ENCODE measurements at regions not wholly inside any gene's neighbourhood (a gene's known extent, or its start where the extent isn't known, plus 50 kb on each side); places are given as distances from the start of the nearest gene placed in this dataset.

GRCh38 chr10:78970261-78970660 lies 98.5 kb upstream of the ZMIZ1 start:
- no TSS peak for BruUV-seq (replicated peaks)
- no peak overlapping the region for H3K27ac Mint-ChIP-seq (ENCODE audit: unreplicated experiment)
- intact Hi-C loops (cut with micrococcal nuclease; ENCODE audit: unreplicated experiment) = loop anchor here (5.0 to 10.0 kb wide), 3 partner anchors 102 to 227 kb away; no protein-coding TSS in a partner anchor
- H3K9me3 Mint-ChIP-seq (ENCODE audit: low read depth, unreplicated experiment) = no peaks in the 10 kb centered on the region
- no peak for DNase-seq
- CTCF ChIA-PET = no interaction called here
- H3K36me3 Mint-ChIP-seq (ENCODE audit: insufficient read depth, unreplicated experiment) = peaks cover 28% of the 10 kb centered on the region
- no peaks in the 10 kb centered on the region for H3K27me3 Mint-ChIP-seq (ENCODE audit: unreplicated experiment)
- TF ChIP-seq CTCF (IDR thresholded peaks at IDR 0.05; ENCODE audit: unreplicated experiment) = no peak
- no peak overlapping the region for H3K4me3 Mint-ChIP-seq (ENCODE audit: low read depth, unreplicated experiment)
- H3K4me1 Mint-ChIP-seq (ENCODE audit: low read depth, unreplicated experiment) = peaks cover 65% of the 10 kb centered on the region

GRCh38 chr10:78971094-78971682 lies 97.6 kb upstream of the ZMIZ1 start:
- Mint-ChIP-seq H3K27me3 (ENCODE audit: unreplicated experiment) (no peaks in the 10 kb centered on the region), H3K36me3 (ENCODE audit: insufficient read depth, unreplicated experiment) (peaks cover 34% of the 10 kb centered on the region), H3K27ac (ENCODE audit: unreplicated experiment) (no peak overlapping the region), H3K4me1 (ENCODE audit: low read depth, unreplicated experiment) (peaks cover 65% of the 10 kb centered on the region), H3K9me3 (ENCODE audit: low read depth, unreplicated experiment) (no peaks in the 10 kb centered on the region), H3K4me3 (ENCODE audit: low read depth, unreplicated experiment) (no peak overlapping the region)
- DNase-seq = no peak
- no TSS peak for BruUV-seq (replicated peaks)
- intact Hi-C loops (cut with micrococcal nuclease; ENCODE audit: unreplicated experiment) = loop anchor here (5.0 to 10.0 kb wide), 3 partner anchors 101 to 226 kb away; no protein-coding TSS in a partner anchor
- TF ChIP-seq CTCF (IDR thresholded peaks at IDR 0.05; ENCODE audit: unreplicated experiment) = no peak
- CTCF ChIA-PET = no interaction called here

- H3K27me3 Mint-ChIP-seq (ENCODE audit: unreplicated experiment) = no peaks in the 10 kb centered on the region
- CTCF ChIA-PET = interaction anchor here (0.9 kb wide), 2 partner anchors 33 to 191 kb away, joined by 3 read pairs; no protein-coding TSS in a partner anchor
- intact Hi-C loops (cut with micrococcal nuclease; ENCODE audit: unreplicated experiment) = loop anchor here (5.0 to 10.0 kb wide), 3 partner anchors 100 to 225 kb away; no protein-coding TSS in a partner anchor
- H3K9me3 Mint-ChIP-seq (ENCODE audit: low read depth, unreplicated experiment) = no peaks in the 10 kb centered on the region
- peak overlapping the region; percentile 65 for H3K4me3 Mint-ChIP-seq (ENCODE audit: low read depth, unreplicated experiment)
- peak; percentile 67 for DNase-seq
- TF ChIP-seq CTCF (IDR thresholded peaks at IDR 0.05; ENCODE audit: unreplicated experiment) = no peak
- peaks cover 35% of the 10 kb centered on the region for H3K36me3 Mint-ChIP-seq (ENCODE audit: insufficient read depth, unreplicated experiment)
- H3K4me1 Mint-ChIP-seq (ENCODE audit: low read depth, unreplicated experiment) = peaks cover 65% of the 10 kb centered on the region
- H3K27ac Mint-ChIP-seq (ENCODE audit: unreplicated experiment) = peak overlapping the region; percentile 93
- no TSS peak for BruUV-seq (replicated peaks)
These were observed 96.4 kb upstream of the ZMIZ1 start for GRCh38 chr10:78972160-78972946.

- CTCF ChIA-PET = interaction anchor here (0.6 to 2.5 kb wide), 11 partner anchors 8 to 1829 kb away, joined by 3 to 24 read pairs (median 5); no protein-coding TSS in a partner anchor
- Mint-ChIP-seq H3K4me1 (ENCODE audit: low read depth, unreplicated experiment) (peaks cover 65% of the 10 kb centered on the region), H3K27me3 (ENCODE audit: unreplicated experiment) (no peaks in the 10 kb centered on the region), H3K9me3 (ENCODE audit: low read depth, unreplicated experiment) (no peaks in the 10 kb centered on the region), H3K27ac (ENCODE audit: unreplicated experiment) (peak overlapping the region; percentile 93), H3K36me3 (ENCODE audit: insufficient read depth, unreplicated experiment) (peaks cover 43% of the 10 kb centered on the region), H3K4me3 (ENCODE audit: low read depth, unreplicated experiment) (peak overlapping the region; percentile 65)
- BruUV-seq (replicated peaks) = TSS peak; percentile 83
- intact Hi-C loops (cut with micrococcal nuclease; ENCODE audit: unreplicated experiment) = loop anchor here (5.0 to 10.0 kb wide), 3 partner anchors 99 to 224 kb away; no protein-coding TSS in a partner anchor
- no peak for TF ChIP-seq CTCF (IDR thresholded peaks at IDR 0.05; ENCODE audit: unreplicated experiment)
- DNase-seq = peak; percentile 88
These were observed 95.5 kb upstream of the ZMIZ1 start for GRCh38 chr10:78972947-78973900.
